Stomach (tissue), 4 donors: ENCODE measurements at regions not wholly inside any gene's neighbourhood (a gene's known extent, or its start where the extent isn't known, plus 50 kb on each side); places are given as distances from the start of the nearest gene placed in this dataset.

Source experiments
- CTCF ChIP-seq, 7 experiments: fragments of 450-650 bp in 4 of 7; fragments of 200-600 bp in 3 of 7; sonication (generic) in 3 of 7; IDR thresholded peaks; one replicate each; pipeline ENCODE4 v1.5.1; 2016 to 2019; ENCODE audit warnings: antibody characterized with exemption in 7 of 7, control low read depth in 2 of 7, mild to moderate bottlenecking in 1 of 7
- POLR2A ChIP-seq, 4 donors: fragments of 450-650 bp; IDR thresholded peaks; one replicate each; pipeline ENCODE4 v1.6.1; 2016; ENCODE audit warnings: antibody characterized with exemption in 4 of 4, control low read depth in 2 of 4, mild to moderate bottlenecking in 1 of 4, moderate library complexity in 1 of 4

DNA sequence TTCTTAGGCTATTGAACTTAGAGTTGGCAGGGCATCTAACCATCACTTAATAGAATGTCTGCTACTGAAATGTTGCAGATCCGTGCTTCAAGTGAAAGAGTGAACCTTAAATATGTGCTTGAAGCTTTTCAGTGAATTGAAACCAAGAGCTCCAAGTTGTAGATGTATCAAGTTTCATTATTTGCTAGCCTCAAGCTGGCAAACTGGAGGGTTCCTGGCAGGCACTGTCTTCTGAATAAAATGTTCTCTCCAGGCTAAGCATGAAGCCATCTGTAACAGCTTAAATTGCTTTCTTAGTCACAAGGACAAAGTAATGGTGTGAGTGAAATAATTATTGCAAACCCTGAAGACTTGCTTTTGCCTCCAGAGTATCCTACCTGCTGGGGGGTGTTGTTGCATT lies 415.0 kb upstream of the SPRY2 start:
- TF ChIP-seq CTCF (IDR thresholded peaks at IDR 0.05) (no peak), POLR2A (IDR thresholded peaks at IDR 0.05) (no peak)
